H1 (cell line): ENCODE measurements at regions not wholly inside any gene's neighbourhood (a gene's known extent, or its start where the extent isn't known, plus 50 kb on each side); places are given as distances from the start of the nearest gene placed in this dataset.

Experiments used
- CTCF ChIA-PET: fragments of 300-600 bp; sonication (Branson Sonifier 250); formaldehyde crosslinking; loops from one replicate; lab custom pipeline; 2021; ENCODE audit not compliant: partially characterized antibody; lab: Charles Lee
- POLR2A ChIA-PET: fragments of 300-600 bp; sonication (Branson Sonifier 250); formaldehyde crosslinking; loops from one replicate; lab custom pipeline; 2021; ENCODE audit warnings: inconsistent platforms; ENCODE audit not compliant: partially characterized antibody; lab: Charles Lee
- DNase-seq, 2 experiments: peaks; one replicate each; pipeline versions ENCODE4 v3.0.0 to v3.0.0-alpha.2; 2010 to 2022; ENCODE audit warnings: low spot score in 2 of 2, low read depth in 1 of 2, mixed read lengths in 1 of 2
- FAIRE-seq: peaks from 2 replicates; lab custom pipeline; 2011; peaks lifted over from hg19 to GRCh38; lab: Jason Lieb, UNC
- H2AFZ ChIP-seq: 2 replicates; pipeline ENCODE4 v1.8.1; 2012; ENCODE audit warnings: low read length, inconsistent platforms
- H2AK5ac ChIP-seq: 2 replicates; pipeline ENCODE4 v1.6.1; 2013; ENCODE audit warnings: low read depth, low read length
- H2BK120ac ChIP-seq: replicated peaks from 2 replicates; pipeline ENCODE3; 2013; ENCODE audit warnings: low read depth, low read length, inconsistent platforms
- H2BK12ac ChIP-seq: 2 replicates; pipeline ENCODE4 v1.6.1; 2013; ENCODE audit warnings: low read depth, low read length
- H2BK15ac ChIP-seq: 2 replicates; pipeline ENCODE4 v1.6.1; 2013; ENCODE audit warnings: low read length
- H2BK20ac ChIP-seq: 2 replicates; pipeline ENCODE4 v1.6.1; 2013; ENCODE audit warnings: low read length
- H2BK5ac ChIP-seq: 2 replicates; pipeline ENCODE4 v1.6.1; 2013; ENCODE audit warnings: low read depth, low read length
- H3K14ac ChIP-seq: 2 replicates; pipeline ENCODE4 v1.6.1; 2013; ENCODE audit warnings: inconsistent platforms; ENCODE audit not compliant: insufficient read length
- H3K18ac ChIP-seq: 2 replicates; pipeline ENCODE4 v1.6.1; 2013; ENCODE audit warnings: low read length; ENCODE audit errors: extremely low read depth
- H3K23ac ChIP-seq: 2 replicates; pipeline ENCODE4 v1.6.1; 2013; ENCODE audit warnings: inconsistent platforms; ENCODE audit not compliant: insufficient read length
- H3K23me2 ChIP-seq: 2 replicates; pipeline ENCODE4 v1.6.1; 2013; ENCODE audit warnings: low read depth, low read length
- H3K27ac ChIP-seq: 2 replicates; pipeline ENCODE4 v1.6.1; 2011; ENCODE audit warnings: low read depth, low read length, inconsistent platforms
- H3K27me3 ChIP-seq, 4 experiments: replicated peaks in 1 of 4; 1 replicate in 1 of 4; 2 replicates in 3 of 4; pipeline versions ENCODE4 v1.6.1 to v1.8.1; 2011 to 2013; ENCODE audit warnings: low read length in 3 of 4, mild to moderate bottlenecking in 3 of 4, inconsistent platforms in 2 of 4, mixed read lengths in 2 of 4, moderate library complexity in 1 of 4; ENCODE audit not compliant: control insufficient read depth in 3 of 4, insufficient read depth in 3 of 4; ENCODE audit errors: extremely low read depth in 1 of 4
- H3K36me3 ChIP-seq, 4 experiments: 2 replicates each; pipeline versions ENCODE4 v1.6.1 to v1.8.1; 2011 to 2013; ENCODE audit warnings: mild to moderate bottlenecking in 4 of 4, low read length in 3 of 4, moderate library complexity in 2 of 4, control low read depth in 1 of 4, inconsistent platforms in 1 of 4; ENCODE audit not compliant: insufficient read depth in 4 of 4, control insufficient read depth in 2 of 4
- H3K4ac ChIP-seq: replicated peaks from 2 replicates; pipeline ENCODE3; 2013; ENCODE audit warnings: low read length, low read depth, mixed read lengths, inconsistent platforms; ENCODE audit not compliant: insufficient read length
- H3K4me1 ChIP-seq, 4 experiments: replicated peaks in 1 of 4; 1 replicate in 1 of 4; 2 replicates in 3 of 4; pipeline versions ENCODE4 v1.6.1 to v1.8.1; 2011 to 2013; ENCODE audit warnings: low read length in 3 of 4, inconsistent platforms in 2 of 4, mixed read lengths in 1 of 4; ENCODE audit not compliant: insufficient read depth in 4 of 4, control insufficient read depth in 3 of 4
- H3K4me2 ChIP-seq, 2 experiments: 2 replicates each; pipeline versions ENCODE4 v1.6.1 to v1.8.1; 2011 to 2013; ENCODE audit warnings: low read depth in 2 of 2, low read length in 2 of 2, control low read depth in 1 of 2, inconsistent platforms in 1 of 2, mild to moderate bottlenecking in 1 of 2; ENCODE audit not compliant: insufficient read depth in 1 of 2
- H3K4me3 ChIP-seq, 4 experiments: fragments of 200-600, 300-600 bp in 1 of 4; sonication (generic), shearing (Covaris generic), sonication (Bioruptor Twin) in 1 of 4; 2 replicates each; pipeline versions ENCODE4 v1.5.1 to v1.8.1; 2011 to 2016; ENCODE audit warnings: low read length in 4 of 4, low read depth in 3 of 4, control low read depth in 2 of 4, inconsistent platforms in 2 of 4, mild to moderate bottlenecking in 2 of 4, mixed read lengths in 1 of 4, moderate library complexity in 1 of 4; ENCODE audit not compliant: insufficient read depth in 2 of 4; ENCODE audit errors: extremely low read depth in 1 of 4
- H3K56ac ChIP-seq: replicated peaks from 2 replicates; pipeline ENCODE3; 2013; ENCODE audit warnings: low read depth, mild to moderate bottlenecking, mixed read lengths, low read length, inconsistent platforms; ENCODE audit not compliant: insufficient read length
- H3K79me1 ChIP-seq: 2 replicates; pipeline ENCODE4 v1.6.1; 2013; ENCODE audit warnings: low read depth, low read length, control low read depth
- H3K79me2 ChIP-seq, 2 experiments: 2 replicates each; pipeline versions ENCODE4 v1.6.1 to v1.8.1; 2012 to 2013; ENCODE audit warnings: low read length in 2 of 2, mild to moderate bottlenecking in 2 of 2, inconsistent platforms in 1 of 2; ENCODE audit not compliant: insufficient read depth in 2 of 2, control insufficient read depth in 1 of 2
- H3K9ac ChIP-seq, 4 experiments: replicated peaks in 1 of 4; 1 replicate in 1 of 4; 2 replicates in 3 of 4; pipeline versions ENCODE4 v1.6.1 to v1.8.1; 2011 to 2013; ENCODE audit warnings: low read depth in 3 of 4, low read length in 3 of 4, control low read depth in 2 of 4, mild to moderate bottlenecking in 2 of 4, moderate library complexity in 2 of 4, inconsistent platforms in 1 of 4; ENCODE audit errors: extremely low read depth in 1 of 4
- H3K9me3 ChIP-seq, 2 experiments: 2 replicates each; pipeline versions ENCODE4 v1.6.1 to v1.8.1; 2012 to 2013; ENCODE audit warnings: mild to moderate bottlenecking in 2 of 2, moderate library complexity in 2 of 2, control low read depth in 1 of 2, inconsistent platforms in 1 of 2, low read depth in 1 of 2, low read length in 1 of 2, mixed read lengths in 1 of 2; ENCODE audit not compliant: insufficient read depth in 2 of 2
- H4K20me1 ChIP-seq, 2 experiments: replicated peaks in 1 of 2; 2 replicates each; pipeline versions ENCODE3 to v1.8.1; 2011 to 2013; ENCODE audit warnings: inconsistent platforms in 2 of 2, low read length in 2 of 2, mild to moderate bottlenecking in 1 of 2; ENCODE audit not compliant: insufficient read depth in 2 of 2, control insufficient read depth in 1 of 2
- H4K5ac ChIP-seq: 2 replicates; pipeline ENCODE4 v1.6.1; 2013; ENCODE audit warnings: low read length, low read depth, mixed read lengths, inconsistent platforms; ENCODE audit not compliant: insufficient read length
- H4K8ac ChIP-seq: 2 replicates; pipeline ENCODE4 v1.8.0; 2013; ENCODE audit warnings: mild to moderate bottlenecking, moderate library complexity, low read length, inconsistent platforms; ENCODE audit not compliant: insufficient read depth; ENCODE audit errors: extremely low read depth
- H4K91ac ChIP-seq: replicated peaks from 2 replicates; pipeline ENCODE3; 2013; ENCODE audit warnings: low read length, mixed read lengths, inconsistent platforms; ENCODE audit not compliant: insufficient read length
- BRCA1 ChIP-seq: IDR thresholded peaks from 2 replicates; pipeline ENCODE4 v1.6.1; 2012; ENCODE audit warnings: low read depth, low read length, improper control_type of control experiment
- CHD2 ChIP-seq: IDR thresholded peaks from 2 replicates; pipeline ENCODE4 v1.6.1; 2012; ENCODE audit warnings: low read length, improper control_type of control experiment
- HDAC6 ChIP-seq: IDR thresholded peaks from one replicate; pipeline ENCODE4 v1.7.1; 2012; ENCODE audit warnings: low read depth, mild to moderate bottlenecking, inconsistent platforms, low read length, moderate library complexity
- RBBP5 ChIP-seq: IDR thresholded peaks from 2 replicates; pipeline ENCODE4 v1.7.1; 2012; ENCODE audit warnings: low read depth, mild to moderate bottlenecking, inconsistent platforms, low read length, moderate library complexity, borderline replicate concordance
- SP4 ChIP-seq: IDR thresholded peaks from 2 replicates; pipeline ENCODE4 v1.6.1; 2012; ENCODE audit warnings: low read length, inconsistent platforms
- TAF1 ChIP-seq: IDR thresholded peaks from 2 replicates; pipeline ENCODE4 v1.6.1; 2011; ENCODE audit warnings: mild to moderate bottlenecking, low read depth, low read length
- TAF7 ChIP-seq: optimal IDR thresholded peaks from 2 replicates; pipeline ENCODE3; 2011; ENCODE audit warnings: low read depth, mild to moderate bottlenecking, inconsistent platforms, low read length, moderate library complexity, borderline replicate concordance
- TBP ChIP-seq: IDR thresholded peaks from 2 replicates; pipeline ENCODE4 v1.6.1; 2011; ENCODE audit warnings: low read depth, low read length, improper control_type of control experiment

GRCh38 chr4:120528428-120528827 is 394.1 kb downstream of the PRDM5 start:
- no peak overlapping the region for H2BK15ac ChIP-seq
- H2BK5ac ChIP-seq, result no peak overlapping the region
- H3K4ac ChIP-seq, result no peak overlapping the region
- no peak overlapping the region for H2AK5ac ChIP-seq
- H4K20me1 ChIP-seq, result no peaks in the 10 kb centered on the region
- H3K18ac ChIP-seq, result no peak overlapping the region
- no peak for DNase-seq
- no peaks in the 10 kb centered on the region for H3K36me3 ChIP-seq
- H3K4me2 ChIP-seq, result no peak overlapping the region
- H3K79me2 ChIP-seq, result no peaks in the 10 kb centered on the region
- TF ChIP-seq TAF7, result peak; percentile 14
- no peak for TF ChIP-seq RBBP5
- no peak for TF ChIP-seq BRCA1
- TF ChIP-seq HDAC6, result no peak
- TF ChIP-seq SP4, result no peak
- no peak for TF ChIP-seq CHD2
- TF ChIP-seq TAF1, result no peak
- no peak for TF ChIP-seq TBP
- no peak overlapping the region for H3K4me3 ChIP-seq
- no peak for FAIRE-seq
- H4K91ac ChIP-seq, result no peak overlapping the region
- CTCF ChIA-PET, result interaction anchor here (1.4 kb wide), 1 partner anchor 122 kb away, joined by 3 read pairs; no protein-coding TSS in a partner anchor
- no peak overlapping the region for H3K9ac ChIP-seq
- H3K4me1 ChIP-seq, result peaks cover 0 to 8% (median 2%) of the 10 kb centered on the region in 4 experiments; a peak in 2 of 7 replicates
- no peak overlapping the region for H3K56ac ChIP-seq
- H4K5ac ChIP-seq, result no peak overlapping the region
- no peak overlapping the region for H4K8ac ChIP-seq
- H3K9me3 ChIP-seq, result peaks cover 0 to 8% of the 10 kb centered on the region in 2 experiments; a peak in 2 of 4 replicates
- H2BK20ac ChIP-seq, result no peak overlapping the region
- H2AFZ ChIP-seq, result no peak overlapping the region
- no peaks in the 10 kb centered on the region for H3K27me3 ChIP-seq
- POLR2A ChIA-PET, result interaction anchor here (0.6 kb wide), 1 partner anchor 1293 kb away, joined by 3 read pairs; no protein-coding TSS in a partner anchor
- no peak overlapping the region for H3K23ac ChIP-seq
- no peak overlapping the region for H2BK12ac ChIP-seq
- H2BK120ac ChIP-seq, result no peak overlapping the region
- H3K27ac ChIP-seq, result no peak overlapping the region
- H3K79me1 ChIP-seq, result no peaks in the 10 kb centered on the region
- no peak overlapping the region for H3K14ac ChIP-seq
- H3K23me2 ChIP-seq, result no peaks in the 10 kb centered on the region
